ENCODE measurements at regions not wholly inside any gene's neighbourhood (a gene's known extent, or its start where the extent isn't known, plus 50 kb on each side); places are given as distances from the start of the nearest gene placed in this dataset.
A peak's percentile ranks its signal among the peaks of the same experiment; 100 is the strongest.

DNA sequence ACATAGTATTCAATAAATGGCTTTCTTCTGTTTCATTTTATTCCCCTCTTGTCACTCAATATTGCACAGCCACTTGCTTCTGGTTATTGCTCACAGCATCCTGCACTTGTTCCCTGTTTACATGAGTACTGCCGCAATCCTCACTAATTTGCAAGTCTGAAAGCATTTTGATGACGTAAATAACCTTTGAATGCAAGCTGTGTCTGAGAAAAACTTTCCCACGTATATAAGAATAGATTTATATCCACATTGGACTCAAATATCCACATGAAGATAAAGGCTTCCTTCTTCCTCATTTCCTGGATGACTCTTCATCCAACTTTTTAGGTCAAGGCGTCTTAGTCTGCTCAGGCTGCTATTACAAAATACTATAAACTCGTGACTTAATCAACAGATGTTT, 88.2 kb upstream of the DAP start:
- DNase-seq (ENCODE audit: low spot score): peak; percentile 14

DNA sequence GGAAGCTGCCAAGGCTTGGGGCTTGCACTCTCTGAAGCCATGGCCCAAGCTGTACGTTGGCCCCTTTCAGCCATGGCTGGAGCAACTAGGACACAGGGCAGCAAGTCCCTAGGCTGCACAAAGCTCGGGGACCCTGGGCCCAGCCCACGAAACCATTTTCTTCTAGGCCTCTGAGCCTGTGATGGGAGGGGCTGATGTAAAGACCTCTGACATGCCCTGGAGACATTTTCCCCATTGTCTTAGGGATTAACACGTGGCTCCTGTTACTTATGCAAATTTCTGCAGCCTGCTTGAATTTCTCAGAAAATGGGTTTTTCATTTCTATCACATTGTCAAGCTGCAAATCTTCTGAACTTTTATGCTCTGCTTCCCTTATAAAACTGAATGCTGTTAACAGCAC, 83.0 kb upstream of the DAP start:
- DNase-seq (ENCODE audit: low spot score): no peak

DNA sequence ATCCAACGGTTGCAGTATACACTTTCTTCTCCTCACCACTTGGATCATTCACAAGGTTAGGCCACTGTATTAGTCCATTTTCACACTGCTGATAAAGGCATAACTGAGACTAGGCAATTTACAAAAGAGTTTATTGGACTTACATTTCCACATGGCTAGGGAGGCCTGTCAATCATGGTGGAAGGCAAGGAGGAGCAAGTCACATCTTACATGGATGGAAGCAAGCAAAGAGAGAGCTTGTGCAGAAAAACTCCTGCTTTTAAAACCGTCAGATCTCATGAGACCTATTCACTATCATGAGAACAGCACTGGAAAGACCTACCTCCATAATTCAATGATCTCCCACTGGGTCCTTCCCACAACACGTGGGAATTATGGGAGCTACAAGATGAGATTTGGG, 81.8 kb upstream of the DAP start:
- DNase-seq (ENCODE audit: low spot score): no peak

DNA sequence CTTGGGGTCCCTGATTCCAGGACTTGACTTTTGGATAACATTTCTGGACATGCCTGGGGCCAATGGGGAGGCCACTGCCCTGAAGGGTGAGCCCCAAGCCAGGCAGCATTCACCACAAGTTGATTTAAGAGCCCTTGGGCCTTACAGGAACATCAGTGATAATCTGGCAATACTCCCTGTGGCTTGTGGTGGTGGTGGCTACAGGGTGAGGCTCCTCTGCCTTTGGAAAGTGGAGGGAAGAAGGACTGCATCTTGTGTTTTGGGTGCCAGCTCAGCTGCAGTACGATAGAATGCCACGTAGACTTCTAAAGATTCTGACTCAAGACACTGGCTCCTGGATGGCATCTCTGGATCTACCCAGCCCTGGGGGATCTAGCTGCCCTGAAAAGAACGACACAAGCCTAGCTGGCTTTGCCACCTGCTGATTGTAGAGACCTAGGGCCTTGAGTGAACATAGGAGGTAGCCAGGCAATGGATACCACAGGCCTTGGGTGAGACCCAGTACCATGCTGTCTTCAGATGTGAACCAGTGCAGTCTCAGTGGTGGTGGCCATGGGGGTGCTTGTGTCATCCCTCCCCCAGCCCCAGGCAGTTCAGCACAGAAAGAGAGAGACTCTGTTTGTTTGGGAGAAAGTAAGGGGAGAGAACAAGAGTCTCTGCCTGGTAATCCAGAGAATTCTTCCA, 79.0 kb upstream of the DAP start:
- no peak for DNase-seq (ENCODE audit: low spot score)

DNA sequence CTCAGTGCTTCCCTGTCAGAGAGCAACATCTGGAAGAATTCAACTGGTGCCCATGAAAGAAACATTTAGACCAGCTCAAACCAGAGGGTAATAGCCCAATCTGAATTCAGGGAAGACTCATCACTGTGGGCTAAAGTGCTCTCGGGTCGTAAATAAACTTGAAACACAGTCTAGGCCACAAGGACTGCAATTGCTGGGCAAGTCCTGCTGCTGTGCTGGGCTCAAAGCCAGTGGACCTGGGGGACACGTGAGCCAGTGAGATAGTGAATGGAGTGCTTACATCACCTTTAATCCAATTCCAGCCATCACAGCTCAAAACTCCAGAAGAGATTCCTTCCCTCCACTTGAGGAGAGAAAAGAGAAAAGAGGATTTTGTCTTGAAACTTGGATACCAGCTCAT, 78.1 kb upstream of the DAP start:
- no peak for DNase-seq (ENCODE audit: low spot score)

DNA sequence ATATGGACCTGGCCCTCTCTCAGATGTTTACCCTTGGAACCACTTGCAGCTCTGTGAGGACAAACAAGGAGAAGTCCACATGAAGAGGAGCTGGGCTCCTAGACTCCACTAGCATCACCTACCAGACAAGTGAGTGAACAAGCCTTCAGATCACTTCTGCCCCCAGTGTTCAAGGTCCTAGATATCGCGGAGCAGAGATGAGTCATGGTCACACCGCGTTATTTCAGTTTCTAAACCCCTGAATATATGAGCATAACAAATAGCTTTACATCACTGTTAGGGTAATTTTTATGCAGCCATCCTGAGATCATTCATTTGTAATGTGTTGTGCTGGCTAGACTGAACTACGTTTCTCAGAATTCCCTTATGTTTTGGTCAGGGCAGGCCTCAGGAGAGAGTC, 77.0 kb upstream of the DAP start:
- DNase-seq (ENCODE audit: low spot score): no peak

DNA sequence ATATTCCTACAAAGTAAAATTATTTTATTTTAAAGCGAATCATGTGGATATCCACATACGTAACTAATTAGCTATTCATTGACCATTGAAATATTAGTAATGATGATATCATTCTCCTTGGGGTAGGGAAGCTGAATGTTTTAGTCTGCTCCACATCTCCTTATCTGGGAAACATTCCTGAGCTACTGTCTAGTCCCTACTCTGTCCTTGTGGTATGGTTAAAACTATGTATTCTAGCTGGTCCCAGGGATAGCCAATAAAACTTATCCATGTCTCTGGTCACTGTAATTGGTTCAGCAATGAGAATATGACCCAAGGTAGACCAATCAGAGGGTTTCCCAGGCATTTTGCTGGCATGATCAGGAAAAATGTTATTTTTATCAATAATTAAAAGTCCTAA, 76.0 kb upstream of the DAP start:
- no peak for DNase-seq (ENCODE audit: low spot score)

DNA sequence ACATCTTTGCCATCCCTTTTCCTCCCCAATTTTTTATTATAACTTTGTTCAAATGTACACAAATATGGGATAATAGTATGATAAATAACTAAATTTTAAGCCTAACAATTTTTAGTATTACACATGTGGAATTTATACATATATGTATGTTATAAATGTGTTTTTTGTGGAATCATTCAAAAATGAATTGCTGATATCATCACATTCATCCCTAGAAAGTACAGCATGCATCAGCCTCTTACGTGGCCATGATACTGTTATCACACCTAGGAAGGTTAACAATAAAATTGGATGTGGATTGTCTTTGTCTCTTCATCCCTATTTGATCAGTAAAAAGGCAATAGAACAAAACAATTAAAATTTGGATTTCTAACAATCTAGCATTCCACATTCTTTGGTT, 73.7 kb upstream of the DAP start:
- DNase-seq (ENCODE audit: low spot score): no peak

DNA sequence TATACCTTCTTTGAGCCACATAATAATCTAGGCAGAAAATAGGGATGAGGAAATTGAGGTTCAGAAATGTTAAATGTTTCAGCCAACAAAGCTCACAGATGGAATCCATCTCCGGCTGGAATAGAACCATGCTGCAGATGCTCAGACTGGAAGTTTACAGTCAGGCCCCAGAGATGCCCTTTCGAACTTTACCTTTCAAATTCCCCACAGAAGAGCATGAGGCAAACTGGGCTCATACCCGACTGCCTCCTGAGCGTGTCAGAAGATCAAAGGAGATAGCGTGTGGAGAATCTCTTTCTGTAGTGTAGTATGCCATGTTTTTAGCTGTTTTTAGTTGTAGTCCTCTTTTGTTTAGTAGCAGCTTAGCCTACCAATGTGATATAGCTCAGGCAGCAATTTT, 72.0 kb upstream of the DAP start:
- DNase-seq (ENCODE audit: low spot score): no peak

DNA sequence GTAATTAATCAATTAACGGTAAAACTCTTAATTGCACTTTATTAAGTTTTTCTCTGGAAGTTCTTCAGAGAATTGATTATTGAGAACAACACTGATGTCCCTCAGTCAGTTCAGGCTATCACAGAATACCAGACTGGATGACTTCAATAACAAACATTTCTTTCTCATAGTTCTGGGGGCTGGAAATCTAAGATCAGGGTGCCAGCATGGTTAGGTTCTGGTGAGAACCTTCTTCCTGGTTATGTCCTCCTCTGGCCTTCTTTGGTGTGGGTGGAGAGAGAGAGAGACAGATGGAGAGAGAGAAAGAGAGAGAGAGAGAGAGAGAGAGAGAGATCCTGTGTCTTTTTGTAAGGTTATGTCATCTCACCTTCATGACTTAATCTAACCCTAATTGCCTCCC, 71.4 kb upstream of the DAP start:
- DNase-seq (ENCODE audit: low spot score): no peak

DNA sequence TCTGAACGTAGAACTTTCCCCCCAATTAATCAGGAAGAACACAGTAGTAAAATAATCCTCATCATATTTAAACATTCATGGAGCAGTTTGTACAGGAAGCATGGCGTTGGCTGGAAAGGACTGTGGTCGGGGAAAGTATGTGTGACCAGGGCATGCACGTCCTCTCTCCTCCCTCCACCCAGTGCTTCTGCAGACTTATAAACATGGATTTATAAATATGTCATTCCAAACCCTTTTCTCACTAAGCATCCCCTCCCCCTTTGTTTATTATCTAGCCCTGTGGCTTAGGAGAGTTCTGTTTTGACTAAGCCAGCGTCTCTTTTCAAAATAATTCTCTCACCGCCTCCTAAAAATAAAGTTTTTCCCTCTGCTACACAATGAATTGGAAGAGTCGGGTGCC, 70.4 kb upstream of the DAP start:
- no peak for DNase-seq (ENCODE audit: low spot score)

DNA sequence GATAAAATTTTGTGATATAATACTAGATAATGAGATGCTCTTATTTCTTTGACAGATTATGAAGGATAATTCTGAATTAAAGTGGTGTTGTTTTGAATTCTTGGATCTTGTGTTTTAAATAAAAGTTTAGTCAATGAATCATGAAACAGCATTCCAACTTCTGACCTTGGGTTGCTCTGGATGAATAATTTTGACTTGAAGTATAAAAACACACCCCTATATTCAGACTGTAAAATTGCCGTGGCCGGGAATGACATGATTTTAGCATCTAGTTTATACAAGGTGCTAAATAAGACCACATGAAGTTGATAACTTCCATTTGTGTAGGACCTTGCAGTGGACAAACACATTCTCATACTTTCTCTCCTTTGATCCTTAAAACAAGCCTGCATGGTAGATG, 67.2 kb upstream of the DAP start:
- DNase-seq (ENCODE audit: low spot score): no peak

DNA sequence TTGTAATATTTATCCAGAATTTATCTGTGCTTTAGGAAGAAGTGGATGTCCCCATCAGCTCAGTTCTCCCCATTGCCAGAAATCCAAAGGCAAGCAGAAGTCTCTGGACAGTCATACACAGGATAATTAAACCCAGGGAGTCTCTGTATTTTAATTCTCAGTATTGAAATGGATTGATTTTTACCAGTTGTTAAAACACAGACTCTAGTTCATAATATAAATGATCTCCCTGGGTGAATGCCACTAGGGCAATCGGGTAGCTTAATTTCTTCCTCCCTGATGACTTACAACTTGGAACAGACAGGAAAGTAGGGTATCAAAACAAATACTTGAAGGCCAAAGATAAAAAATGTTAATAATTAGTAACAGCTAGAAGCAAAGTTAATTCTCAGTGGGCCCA, 66.5 kb upstream of the DAP start:
- no peak for DNase-seq (ENCODE audit: low spot score)

DNA sequence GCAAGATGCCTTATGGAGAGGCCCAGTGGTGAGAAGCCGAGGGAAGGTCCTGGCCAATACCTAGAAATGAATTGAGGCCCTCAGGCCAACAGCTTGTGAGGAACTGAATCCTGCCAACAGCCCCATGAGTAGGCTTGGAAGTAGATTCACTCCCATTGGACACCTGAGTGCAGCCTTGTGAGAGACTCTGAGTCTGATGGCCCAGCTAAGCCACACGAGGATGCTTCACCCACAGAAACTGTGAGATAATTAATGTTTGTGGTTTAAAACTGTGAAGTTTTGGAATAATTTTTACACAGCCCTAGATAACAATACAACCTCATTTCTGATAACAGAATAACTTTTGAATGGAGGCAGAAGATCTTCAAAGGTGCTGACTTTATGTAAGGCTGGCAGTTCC, 65.9 kb upstream of the DAP start:
- DNase-seq (ENCODE audit: low spot score): no peak

DNA sequence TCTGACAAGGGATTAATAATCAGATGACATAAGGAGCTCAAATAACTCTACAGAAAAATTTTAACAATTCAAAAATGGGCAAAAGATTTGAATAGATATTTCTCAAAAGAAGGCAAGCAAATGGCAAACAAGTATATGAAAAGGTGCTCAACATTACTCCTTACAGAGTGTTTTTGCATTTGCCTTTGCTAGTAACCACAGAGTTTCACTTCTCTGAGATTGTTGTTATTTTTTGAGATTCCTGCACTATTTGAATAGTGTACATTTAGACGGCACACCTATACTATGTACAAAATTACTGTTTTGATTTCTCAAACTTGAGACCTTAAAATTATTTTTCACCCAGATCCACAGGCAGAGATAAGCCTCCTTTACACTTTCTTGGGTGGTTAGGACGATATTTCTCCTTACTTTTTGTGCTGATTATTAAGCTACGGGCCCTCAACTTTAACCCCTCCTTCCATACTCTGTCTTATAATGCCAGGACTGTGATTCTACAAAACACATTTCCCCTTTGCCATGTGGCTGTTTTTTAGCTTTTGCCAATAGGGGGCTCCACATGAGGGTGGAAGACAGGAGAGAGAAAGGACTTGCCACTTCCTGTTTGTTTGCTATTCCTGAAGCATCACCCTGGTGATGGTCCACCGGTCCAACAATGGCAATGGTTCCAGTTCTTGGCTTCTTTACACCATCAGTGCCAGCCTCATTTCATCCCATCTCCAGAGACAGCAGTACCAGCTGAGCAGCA, 65.0 kb upstream of the DAP start:
- no peak for DNase-seq (ENCODE audit: low spot score)

DNA sequence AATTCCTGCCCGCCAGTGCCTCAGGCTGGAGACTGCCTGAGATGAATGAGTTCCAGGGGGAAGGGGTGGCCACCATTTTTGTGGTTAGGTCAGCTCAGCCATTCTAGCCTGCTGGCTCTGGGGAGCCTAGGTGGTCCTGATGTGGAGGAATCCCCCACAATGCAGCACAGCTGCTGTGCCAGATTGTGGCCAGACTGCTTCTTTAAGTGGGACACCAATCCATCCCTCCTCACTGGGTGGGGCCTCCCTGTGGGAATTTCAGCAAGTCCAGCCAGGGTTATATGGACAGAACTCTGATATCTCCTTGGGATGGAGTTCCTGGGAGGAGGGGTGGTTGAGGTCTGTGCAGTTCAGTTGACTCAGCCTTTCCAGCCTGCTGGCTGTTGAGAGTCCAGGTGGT, 51.2 kb upstream of the DAP start:
- DNase-seq (ENCODE audit: low spot score): no peak
